ENCODE measurements at regions not wholly inside any gene's neighbourhood (a gene's known extent, or its start where the extent isn't known, plus 50 kb on each side); places are given as distances from the start of the nearest gene placed in this dataset.

GRCh38 chr3:59506191-59506590 lies 456.4 kb upstream of the CFAP20DC start:
- Histone ChIP-seq H3K9me3 (no peaks in the 10 kb centered on the region), H3K4me3 (no peak overlapping the region), H3K4me1 (no peaks in the 10 kb centered on the region), H3K27me3 (no peaks in the 10 kb centered on the region), H3K36me3 (no peaks in the 10 kb centered on the region), H3K27ac (no peak overlapping the region)
- TF ChIP-seq POLR2AphosphoS5 (IDR thresholded peaks at IDR 0.05), result no peak
- TF ChIP-seq POLR2A (IDR thresholded peaks at IDR 0.05), result no peak
- TF ChIP-seq CTCF (IDR thresholded peaks at IDR 0.05), result no peak
- TF ChIP-seq EP300 (IDR thresholded peaks at IDR 0.05), result no peak
- WGBS, 2 donors, result 86 to 92% methylated on average over 5 of the region's 5 CpGs
- DNase-seq, result no peak
- no peak for ATAC-seq (ENCODE audit: low FRiP score in 2 of 2)

GRCh38 chr3:59503441-59503840 lies 453.6 kb upstream of the CFAP20DC start:
- 92 to 95% methylated on average over 3 of the region's 3 CpGs for WGBS, 2 donors
- no peak overlapping the region for H3K27ac ChIP-seq
- H3K4me1 ChIP-seq, result no peaks in the 10 kb centered on the region
- TF ChIP-seq POLR2A (IDR thresholded peaks at IDR 0.05) (no peak), POLR2AphosphoS5 (IDR thresholded peaks at IDR 0.05) (no peak), CTCF (IDR thresholded peaks at IDR 0.05) (no peak), EP300 (IDR thresholded peaks at IDR 0.05) (no peak)
- H3K36me3 ChIP-seq, result no peaks in the 10 kb centered on the region
- ATAC-seq (ENCODE audit: low FRiP score in 2 of 2), result no peak
- H3K27me3 ChIP-seq, result no peaks in the 10 kb centered on the region
- no peak for DNase-seq
- H3K9me3 ChIP-seq, result no peaks in the 10 kb centered on the region
- H3K4me3 ChIP-seq, result no peak overlapping the region

- WGBS, 2 donors, result 83% methylated on average over 4 of the region's 4 CpGs
- Histone ChIP-seq H3K9me3 (no peaks in the 10 kb centered on the region), H3K4me1 (no peaks in the 10 kb centered on the region), H3K27me3 (no peaks in the 10 kb centered on the region), H3K4me3 (no peak overlapping the region), H3K36me3 (no peaks in the 10 kb centered on the region), H3K27ac (no peak overlapping the region)
- TF ChIP-seq EP300 (IDR thresholded peaks at IDR 0.05) (no peak), POLR2A (IDR thresholded peaks at IDR 0.05) (no peak), POLR2AphosphoS5 (IDR thresholded peaks at IDR 0.05) (no peak), CTCF (IDR thresholded peaks at IDR 0.05) (no peak)
- DNase-seq, result no peak
- ATAC-seq (ENCODE audit: low FRiP score in 2 of 2), result no peak
Measured at GRCh38 chr3:59502806-59503205, 453.0 kb upstream of the CFAP20DC start.

- H3K27me3 ChIP-seq, result no peaks in the 10 kb centered on the region
- no peak overlapping the region for H3K4me3 ChIP-seq
- no peaks in the 10 kb centered on the region for H3K9me3 ChIP-seq
- H3K4me1 ChIP-seq, result no peaks in the 10 kb centered on the region
- no peak overlapping the region for H3K27ac ChIP-seq
- ATAC-seq (ENCODE audit: low FRiP score in 2 of 2) (no peak), DNase-seq (no peak)
- WGBS, 2 donors, result 90 to 92% methylated on average over 4 of the region's 4 CpGs
- no peak for TF ChIP-seq POLR2AphosphoS5 (IDR thresholded peaks at IDR 0.05)
- TF ChIP-seq POLR2A (IDR thresholded peaks at IDR 0.05), result no peak
- no peak for TF ChIP-seq CTCF (IDR thresholded peaks at IDR 0.05)
- no peaks in the 10 kb centered on the region for H3K36me3 ChIP-seq
Measured at GRCh38 chr3:59499954-59500353, 450.1 kb upstream of the CFAP20DC start.

GRCh38 chr3:59499000-59499399 lies 449.2 kb upstream of the CFAP20DC start:
- TF ChIP-seq POLR2AphosphoS5 (IDR thresholded peaks at IDR 0.05), result no peak
- TF ChIP-seq CTCF (IDR thresholded peaks at IDR 0.05), result no peak
- no peak for TF ChIP-seq EP300 (IDR thresholded peaks at IDR 0.05)
- no peak for TF ChIP-seq POLR2A (IDR thresholded peaks at IDR 0.05)
- Histone ChIP-seq H3K4me1 (no peaks in the 10 kb centered on the region), H3K9me3 (no peaks in the 10 kb centered on the region), H3K27me3 (no peaks in the 10 kb centered on the region), H3K36me3 (no peaks in the 10 kb centered on the region), H3K4me3 (no peak overlapping the region), H3K27ac (no peak overlapping the region)
- DNase-seq (peak in 1 of 2 donors; percentile 34), ATAC-seq (ENCODE audit: low FRiP score in 2 of 2) (no peak)
- 88 to 91% methylated on average over 15 of the region's 15 CpGs for WGBS, 2 donors
